ENCODE measurements at regions not wholly inside any gene's neighbourhood (a gene's known extent, or its start where the extent isn't known, plus 50 kb on each side); places are given as distances from the start of the nearest gene placed in this dataset.

GRCh38 chr1:208528578-208529240, 284.5 kb upstream of the PLXNA2 start:
- Histone ChIP-seq H3K9me3 (no peaks in the 10 kb centered on the region), H3K36me3 (no peaks in the 10 kb centered on the region), H3K4me3 (no peak overlapping the region), H3K27ac (no peak overlapping the region), H3K27me3 (no peaks in the 10 kb centered on the region), H3K4me1 (peaks cover 0 to 6% (median 2%) of the 10 kb centered on the region in 4 donors)
- WGBS, 2 donors (ENCODE audit: low coverage in 1 of 2) = 57 to 62% methylated on average over 6 to 13 of the region's 13 CpGs
- intact Hi-C loops (cut with DNase I; ENCODE audit: low total_unique reads) (no loop called here), in situ Hi-C loops (cut with MboI; ENCODE audit: low pct_ligation_motif_present in 1 of 4, low pct_unique_long_range_greater_than_20kb in 1 of 4, low sequenced_read_pairs in 3 of 4) (no loop called here)
- DNase-seq = no peak
- TF ChIP-seq CTCF (IDR thresholded peaks at IDR 0.05) (no peak), POLR2AphosphoS5 (IDR thresholded peaks at IDR 0.05) (no peak), POLR2A (IDR thresholded peaks at IDR 0.05) (no peak), EP300 (IDR thresholded peaks at IDR 0.05; ENCODE audit: low read depth) (no peak)

GRCh38 chr1:208531003-208531750, 287.0 kb upstream of the PLXNA2 start:
- TF ChIP-seq POLR2A (IDR thresholded peaks at IDR 0.05) (no peak), CTCF (IDR thresholded peaks at IDR 0.05) (no peak), POLR2AphosphoS5 (IDR thresholded peaks at IDR 0.05) (peak in 1 of 3 donors; percentile 34)
- in situ Hi-C loops (cut with MboI; ENCODE audit: low pct_ligation_motif_present in 1 of 4, low pct_unique_long_range_greater_than_20kb in 1 of 4, low sequenced_read_pairs in 3 of 4) = no loop called here
- intact Hi-C loops (cut with DNase I; ENCODE audit: low total_unique reads) = no loop called here
- DNase-seq = peak; percentile 72
- H3K4me3 ChIP-seq = no peak overlapping the region
- WGBS, 2 donors (ENCODE audit: low coverage in 1 of 2) = 69 to 79% methylated on average over 2 to 11 of the region's 11 CpGs
- no peaks in the 10 kb centered on the region for H3K9me3 ChIP-seq
- no peaks in the 10 kb centered on the region for H3K36me3 ChIP-seq
- no peak overlapping the region for H3K27ac ChIP-seq
- peaks cover 0 to 23% (median 10%) of the 10 kb centered on the region in 4 donors for H3K4me1 ChIP-seq
- no peaks in the 10 kb centered on the region for H3K27me3 ChIP-seq

- H3K9me3 ChIP-seq = no peaks in the 10 kb centered on the region
- no peaks in the 10 kb centered on the region for H3K27me3 ChIP-seq
Observed at GRCh38 chr1:208533746-208534598, 289.8 kb upstream of the PLXNA2 start.

More at GRCh38 chr1:208533746-208534598, 289.8 kb upstream of the PLXNA2 start:
- Histone ChIP-seq H3K4me1 (peaks cover 0 to 20% (median 9%) of the 10 kb centered on the region in 4 donors), H3K4me3 (no peak overlapping the region), H3K36me3 (no peaks in the 10 kb centered on the region), H3K27ac (peak overlapping the region in 1 of 4 donors; percentile 58)
- WGBS, 2 donors (ENCODE audit: low coverage in 1 of 2) = 48 to 66% methylated on average over 4 to 7 of the region's 7 CpGs
- in situ Hi-C loops (cut with MboI; ENCODE audit: low pct_ligation_motif_present in 1 of 4, low pct_unique_long_range_greater_than_20kb in 1 of 4, low sequenced_read_pairs in 3 of 4) (no loop called here), intact Hi-C loops (cut with DNase I; ENCODE audit: low total_unique reads) (no loop called here)
- TF ChIP-seq CTCF (IDR thresholded peaks at IDR 0.05) (no peak), EP300 (IDR thresholded peaks at IDR 0.05; ENCODE audit: low read depth) (no peak), POLR2A (IDR thresholded peaks at IDR 0.05) (no peak), POLR2AphosphoS5 (IDR thresholded peaks at IDR 0.05) (no peak)
- DNase-seq = no peak
